HepG2 (cell line): ENCODE measurements at regions not wholly inside any gene's neighbourhood (a gene's known extent, or its start where the extent isn't known, plus 50 kb on each side); places are given as distances from the start of the nearest gene placed in this dataset.

Experiments
- CBX5 ChIP-seq: sonication (generic); formaldehyde crosslinking; IDR thresholded peaks from 2 replicates; pipeline ENCODE4 v1.4.0; 2020; ENCODE audit warnings: missing genetic modification reagents, borderline replicate concordance
- FOXA1 ChIP-seq, 2 experiments: fragments of 450-650 bp in 1 of 2; sonication (generic) in 1 of 2; formaldehyde crosslinking in 1 of 2; IDR thresholded peaks; 2 replicates each; pipeline versions ENCODE4 v1.4.0 to v1.6.1; 2016 to 2020; ENCODE audit warnings: missing genetic modification reagents in 1 of 2
- HDAC1 ChIP-seq: sonication (generic); formaldehyde crosslinking; IDR thresholded peaks from 2 replicates; pipeline ENCODE4 v1.5.1; 2020; ENCODE audit warnings: mild to moderate bottlenecking, missing genetic modification reagents
- HES4 ChIP-seq: sonication (generic); formaldehyde crosslinking; IDR thresholded peaks from 2 replicates; pipeline ENCODE4 v1.9.0; 2021; ENCODE audit warnings: mild to moderate bottlenecking, missing genetic modification reagents, borderline replicate concordance
- IKZF5 ChIP-seq: IDR thresholded peaks from 2 replicates; pipeline ENCODE4 v1.6.1; 2018; ENCODE audit warnings: missing genetic modification reagents, mild to moderate bottlenecking, missing compliant biosample characterization
- IRF2 ChIP-seq: IDR thresholded peaks from 2 replicates; pipeline ENCODE4 v1.6.1; 2018; ENCODE audit warnings: missing genetic modification reagents, missing compliant biosample characterization
- MED1 ChIP-seq: sonication (generic); formaldehyde crosslinking; IDR thresholded peaks from 2 replicates; pipeline ENCODE4 v1.4.0; 2020; ENCODE audit warnings: missing genetic modification reagents
- MIER2 ChIP-seq: IDR thresholded peaks from 2 replicates; pipeline ENCODE4 v1.6.1; 2016; ENCODE audit warnings: missing biosample characterization, missing genetic modification reagents
- NFYC ChIP-seq: IDR thresholded peaks from 2 replicates; pipeline ENCODE4 v1.6.1; 2016; ENCODE audit warnings: missing genetic modification reagents, missing compliant biosample characterization
- NR2F6 ChIP-seq, 2 experiments: IDR thresholded peaks; 2 replicates each; pipeline ENCODE4 v1.6.1; 2016; ENCODE audit warnings: antibody characterized with exemption in 1 of 2, mild to moderate bottlenecking in 1 of 2
- POLR2AphosphoS5 ChIP-seq: IDR thresholded peaks from 2 replicates; pipeline ENCODE4 v1.6.1; 2012; ENCODE audit warnings: low read depth, low read length
- RAD21 ChIP-seq: fragments of 450-650 bp; formaldehyde crosslinking; IDR thresholded peaks from 2 replicates; pipeline ENCODE4 v1.5.0; 2020; ENCODE audit warnings: mild to moderate bottlenecking
- TBX2 ChIP-seq: sonication (generic); formaldehyde crosslinking; IDR thresholded peaks from 2 replicates; pipeline ENCODE4 v1.5.0; 2020; ENCODE audit warnings: missing genetic modification reagents, mild to moderate bottlenecking, borderline replicate concordance
- YEATS4 ChIP-seq: sonication (generic); formaldehyde crosslinking; IDR thresholded peaks from 2 replicates; pipeline ENCODE4 v1.4.0; 2020; ENCODE audit warnings: missing genetic modification reagents, borderline replicate concordance
- ZIK1 ChIP-seq: sonication (generic); formaldehyde crosslinking; IDR thresholded peaks from 2 replicates; pipeline ENCODE4 v1.5.0; 2020; ENCODE audit warnings: mild to moderate bottlenecking, low read depth, missing genetic modification reagents, borderline replicate concordance
- ZNF225 ChIP-seq: sonication (generic); formaldehyde crosslinking; IDR thresholded peaks from 2 replicates; pipeline ENCODE4 v1.4.0; 2020; ENCODE audit warnings: mild to moderate bottlenecking, missing genetic modification reagents
- ZNF530 ChIP-seq: sonication (generic); formaldehyde crosslinking; IDR thresholded peaks from 2 replicates; pipeline ENCODE4 v1.5.0; 2020; ENCODE audit warnings: low read depth, mild to moderate bottlenecking, missing genetic modification reagents
- ZNF687 ChIP-seq: sonication (generic); formaldehyde crosslinking; IDR thresholded peaks from 2 replicates; pipeline ENCODE4 v1.5.1; 2020; ENCODE audit warnings: mild to moderate bottlenecking, missing genetic modification reagents, moderate library complexity
- ZNF747 ChIP-seq: sonication (generic); formaldehyde crosslinking; IDR thresholded peaks from 2 replicates; pipeline ENCODE4 v1.8.1; 2023; ENCODE audit warnings: missing genetic modification reagents, mild to moderate bottlenecking, borderline replicate concordance
- ZNF766 ChIP-seq: sonication (generic); formaldehyde crosslinking; IDR thresholded peaks from 2 replicates; pipeline ENCODE4 v1.5.0; 2020; ENCODE audit warnings: missing genetic modification reagents, borderline replicate concordance
- TF ChIP-seq, protein P1 (sequence below): sonication (generic); formaldehyde crosslinking; IDR thresholded peaks from 2 replicates; pipeline ENCODE4 v1.4.0; 2020; ENCODE audit warnings: missing genetic modification reagents; ENCODE audit errors: not compliant biosample characterization
- TF ChIP-seq, protein P2 (sequence below): sonication (generic); formaldehyde crosslinking; IDR thresholded peaks from 2 replicates; pipeline ENCODE4 v1.4.0; 2020; ENCODE audit warnings: missing genetic modification reagents

- TF ChIP-seq NR2F6 (IDR thresholded peaks at IDR 0.05) (no peak), NR2F6 (CRISPR knock-in tag; IDR thresholded peaks at IDR 0.05) (peak; percentile 50; the same call in 1 of the 2 replicates), ZNF687 (CRISPR knock-in tag) (no peak), HDAC1 (no peak), ZNF530 (no peak), ZNF766 (no peak), MIER2 (CRISPR knock-in tag) (no peak), POLR2AphosphoS5 (no peak), CBX5 (CRISPR knock-in tag) (no peak), IRF2 (CRISPR knock-in tag) (0 out of 2 replicates have a peak, but pooled peaks have one; percentile 54), ZNF747 (0 out of 2 replicates have a peak, but pooled peaks have one; percentile 48), YEATS4 (CRISPR knock-in tag) (no peak), MED1 (no peak), RAD21 (CRISPR knock-in tag) (peak; percentile 47), TBX2 (CRISPR knock-in tag) (peak; percentile 44; the same call in 1 of the 2 replicates), NFYC (CRISPR knock-in tag) (no peak), ZIK1 (CRISPR knock-in tag) (no peak), IKZF5 (CRISPR knock-in tag) (no peak; the same call in 1 of the 2 replicates), FOXA1 (IDR thresholded peaks at IDR 0.05) (no peak), FOXA1 (CRISPR knock-in tag; IDR thresholded peaks at IDR 0.05) (0 out of 2 replicates have a peak, but pooled peaks have one; percentile 32), ZNF225 (no peak), HES4 (CRISPR knock-in tag) (no peak)
- TF ChIP-seq, protein P1, sequence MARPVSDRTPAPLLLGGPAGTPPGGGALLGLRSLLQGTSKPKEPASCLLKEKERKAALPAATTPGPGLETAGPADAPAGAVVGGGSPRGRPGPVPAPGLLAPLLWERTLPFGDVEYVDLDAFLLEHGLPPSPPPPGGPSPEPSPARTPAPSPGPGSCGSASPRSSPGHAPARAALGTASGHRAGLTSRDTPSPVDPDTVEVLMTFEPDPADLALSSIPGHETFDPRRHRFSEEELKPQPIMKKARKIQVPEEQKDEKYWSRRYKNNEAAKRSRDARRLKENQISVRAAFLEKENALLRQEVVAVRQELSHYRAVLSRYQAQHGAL, result no peak
- TF ChIP-seq, protein P2, sequence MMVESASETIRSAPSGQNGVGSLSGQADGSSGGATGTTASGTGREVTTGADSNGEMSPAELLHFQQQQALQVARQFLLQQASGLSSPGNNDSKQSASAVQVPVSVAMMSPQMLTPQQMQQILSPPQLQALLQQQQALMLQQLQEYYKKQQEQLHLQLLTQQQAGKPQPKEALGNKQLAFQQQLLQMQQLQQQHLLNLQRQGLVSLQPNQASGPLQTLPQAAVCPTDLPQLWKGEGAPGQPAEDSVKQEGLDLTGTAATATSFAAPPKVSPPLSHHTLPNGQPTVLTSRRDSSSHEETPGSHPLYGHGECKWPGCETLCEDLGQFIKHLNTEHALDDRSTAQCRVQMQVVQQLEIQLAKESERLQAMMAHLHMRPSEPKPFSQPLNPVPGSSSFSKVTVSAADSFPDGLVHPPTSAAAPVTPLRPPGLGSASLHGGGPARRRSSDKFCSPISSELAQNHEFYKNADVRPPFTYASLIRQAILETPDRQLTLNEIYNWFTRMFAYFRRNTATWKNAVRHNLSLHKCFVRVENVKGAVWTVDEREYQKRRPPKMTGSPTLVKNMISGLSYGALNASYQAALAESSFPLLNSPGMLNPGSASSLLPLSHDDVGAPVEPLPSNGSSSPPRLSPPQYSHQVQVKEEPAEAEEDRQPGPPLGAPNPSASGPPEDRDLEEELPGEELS (CRISPR knock-in tag), result no peak
These were observed 53.3 kb upstream of the RNU6ATAC start (continued) for GRCh38 chr9:134217431-134218210.
